Mucosa of descending colon (tissue), 3 donors: ENCODE measurements at regions not wholly inside any gene's neighbourhood (a gene's known extent, or its start where the extent isn't known, plus 50 kb on each side); places are given as distances from the start of the nearest gene placed in this dataset.
A peak's percentile ranks its signal among the peaks of the same experiment; 100 is the strongest.

Source experiments
- ATAC-seq: fragments of 200-7000 bp; cut with Tn5 transposase; one replicate; pipeline ENCODE4 v1.9.1; 2020; ENCODE audit warnings: mild to moderate bottlenecking, moderate library complexity
- DNase-seq, 3 donors: peaks; one replicate each; pipeline ENCODE4 v3.0.0-alpha.2; 2020
- H3K36me3 ChIP-seq: fragments of 200-600 bp; one replicate; pipeline ENCODE4 v1.8.0; 2021; ENCODE audit warnings: low read depth, mild to moderate bottlenecking
- H3K4me1 ChIP-seq: fragments of 200-600 bp; one replicate; pipeline ENCODE4 v1.8.0; 2021; ENCODE audit warnings: low read depth, mild to moderate bottlenecking
- H3K4me3 ChIP-seq: fragments of 200-600 bp; one replicate; pipeline ENCODE4 v1.8.0; 2021; ENCODE audit warnings: mild to moderate bottlenecking
- H3K9me3 ChIP-seq: fragments of 200-600 bp; one replicate; pipeline ENCODE4 v1.8.0; 2021; ENCODE audit warnings: mild to moderate bottlenecking
- CTCF ChIP-seq: fragments of 200-600 bp; IDR thresholded peaks from one replicate; pipeline ENCODE4 v1.8.0; 2022; ENCODE audit warnings: antibody characterized with exemption, mild to moderate bottlenecking
- intact Hi-C, 2 donors: fragments of 100-400 bp; cut with DNase I in 1 of 2; cut with micrococcal nuclease in 1 of 2; formaldehyde crosslinking; loops; one replicate each; pipeline versions ENCODE4 v1.11.0 to v1.11.1; 2022; cut with DNase I, micrococcal nuclease
- donor health status: DM: no; HTN: no; CAD: no; lungs with moderate emphysema.
- donor health status: DM: no; HTN: no; CAD: no.
- donor health status: DM: no; HTN: yes; CAD: no.

- intact Hi-C loops, result no loop called here
- DNase-seq (no peak), ATAC-seq (peak; percentile 54)
- TF ChIP-seq CTCF, result no peak
- Histone ChIP-seq H3K36me3 (no peaks in the 10 kb centered on the region), H3K4me1 (no peaks in the 10 kb centered on the region), H3K4me3 (no peak overlapping the region), H3K9me3 (peaks cover 10% of the 10 kb centered on the region)
These were observed 201.2 kb downstream of the ACTL7B start for GRCh38 chr9:108654566-108654965.

GRCh38 chr9:108652851-108653250 is 202.9 kb downstream of the ACTL7B start:
- no peak for DNase-seq
- Histone ChIP-seq H3K4me1 (no peaks in the 10 kb centered on the region), H3K4me3 (no peak overlapping the region), H3K9me3 (no peaks in the 10 kb centered on the region), H3K36me3 (no peaks in the 10 kb centered on the region)
- TF ChIP-seq CTCF, result no peak
- no peak for ATAC-seq
- intact Hi-C loops, result no loop called here

- Histone ChIP-seq H3K36me3 (no peaks in the 10 kb centered on the region), H3K4me3 (no peak overlapping the region), H3K9me3 (no peaks in the 10 kb centered on the region), H3K4me1 (no peaks in the 10 kb centered on the region)
- intact Hi-C loops, result no loop called here
- no peak for ATAC-seq
- no peak for DNase-seq
- TF ChIP-seq CTCF, result no peak
These were observed 205.0 kb downstream of the ACTL7B start for GRCh38 chr9:108650826-108651225.

- intact Hi-C loops, result no loop called here
- Histone ChIP-seq H3K9me3 (no peaks in the 10 kb centered on the region), H3K4me1 (no peaks in the 10 kb centered on the region), H3K4me3 (no peak overlapping the region), H3K36me3 (no peaks in the 10 kb centered on the region)
- ATAC-seq (no peak), DNase-seq (no peak)
- TF ChIP-seq CTCF, result no peak
These were observed 210.3 kb downstream of the ACTL7B start for GRCh38 chr9:108645520-108645919.

- no peak for ATAC-seq
- no peak for TF ChIP-seq CTCF
- H3K4me3 ChIP-seq, result no peak overlapping the region
- H3K36me3 ChIP-seq, result no peaks in the 10 kb centered on the region
- no peaks in the 10 kb centered on the region for H3K9me3 ChIP-seq
- H3K4me1 ChIP-seq, result no peaks in the 10 kb centered on the region
- intact Hi-C loops, result no loop called here
- DNase-seq, result no peak
These were observed 211.9 kb downstream of the ACTL7B start for GRCh38 chr9:108643731-108644510.
